ENCODE measurements at regions not wholly inside any gene's neighbourhood (a gene's known extent, or its start where the extent isn't known, plus 50 kb on each side); places are given as distances from the start of the nearest gene placed in this dataset.

DNA sequence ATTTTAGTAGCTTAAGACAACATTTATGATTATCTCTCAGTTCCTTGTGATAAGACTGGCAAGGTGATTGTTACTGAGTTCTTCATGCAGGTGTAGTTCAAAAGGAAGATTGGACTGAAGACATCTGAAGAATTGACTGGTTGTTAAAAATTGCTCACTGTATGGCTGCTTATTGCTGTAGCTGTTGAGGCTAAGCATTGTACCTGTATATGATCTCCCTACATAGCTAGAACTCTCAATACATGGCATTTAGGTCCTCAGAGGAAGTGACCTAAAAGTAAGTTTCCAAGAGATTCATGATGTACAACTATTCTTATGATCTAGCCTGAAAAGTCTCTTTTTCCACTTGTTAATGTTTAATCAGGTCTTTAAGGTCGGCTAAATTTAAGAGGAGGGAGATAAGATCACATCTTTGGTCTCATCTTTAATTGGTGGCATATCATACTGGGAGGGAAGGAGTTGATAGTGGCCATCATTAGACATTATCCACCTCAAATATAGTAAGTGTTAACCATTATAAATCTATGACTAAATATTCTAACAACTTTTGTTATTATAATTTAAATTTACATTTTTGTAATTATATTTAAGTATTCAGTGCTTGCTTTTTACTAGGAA lies 401.2 kb upstream of the EPHA7 start:
- TF ChIP-seq EZH2 (IDR thresholded peaks at IDR 0.05) (no peak), MAX (IDR thresholded peaks at IDR 0.05) (no peak), CTCF (IDR thresholded peaks at IDR 0.05 in 2 of 3, conservative IDR thresholded peaks at IDR 0.05 in 1 of 3; ENCODE audit: borderline replicate concordance in 1 of 3, insufficient read depth in 1 of 3, low read depth in 2 of 3, low read length in 2 of 3) (no peak), POLR2A (IDR thresholded peaks at IDR 0.05; ENCODE audit: borderline replicate concordance, extremely low read depth, insufficient read depth, insufficient read length) (no peak), ELF1 (IDR thresholded peaks at IDR 0.05; ENCODE audit: borderline replicate concordance, low read depth) (no peak), POLR2AphosphoS5 (IDR thresholded peaks at IDR 0.05; ENCODE audit: low read depth, low read length) (no peak), YY1 (IDR thresholded peaks at IDR 0.05; ENCODE audit: extremely low read depth, insufficient replicate concordance, low read depth, low read length) (no peak), JUND (IDR thresholded peaks at IDR 0.05) (no peak)

Measured in HCT116 (cell line).